Heart right ventricle (tissue), 16 donors: ENCODE measurements at regions not wholly inside any gene's neighbourhood (a gene's known extent, or its start where the extent isn't known, plus 50 kb on each side); places are given as distances from the start of the nearest gene placed in this dataset.

Source experiments
- ATAC-seq, 8 donors: fragments of 200-7000 bp; cut with Tn5 transposase; one replicate each; pipeline ENCODE4 v1.9.1; 2020; ENCODE audit warnings: mild to moderate bottlenecking in 8 of 8, moderate library complexity in 8 of 8, moderate number of reproducible peaks in 1 of 8
- DNase-seq, 2 donors: peaks; one replicate each; pipeline ENCODE4 v3.0.0-alpha.2; 2020
- H3K27ac ChIP-seq, 10 donors: fragments of 200-600 bp; sonication (generic) in 2 of 10; one replicate each; pipeline versions ENCODE4 v1.5.0 to v1.8.0; 2020 to 2022; ENCODE audit warnings: mild to moderate bottlenecking in 3 of 10
- H3K27me3 ChIP-seq, 7 donors: fragments of 200-600 bp; one replicate each; pipeline ENCODE4 v1.8.0; 2021 to 2022; ENCODE audit warnings: mild to moderate bottlenecking in 2 of 7
- H3K36me3 ChIP-seq, 9 donors: fragments of 200-600 bp; sonication (generic) in 1 of 9; one replicate each; pipeline versions ENCODE4 v1.5.0 to v1.8.0; 2020 to 2022; ENCODE audit warnings: mild to moderate bottlenecking in 2 of 9
- H3K4me1 ChIP-seq, 9 donors: fragments of 200-600 bp; sonication (generic) in 1 of 9; one replicate each; pipeline versions ENCODE4 v1.5.0 to v1.8.0; 2020 to 2022; ENCODE audit warnings: mild to moderate bottlenecking in 4 of 9
- H3K4me3 ChIP-seq, 10 donors: fragments of 200-600 bp; sonication (generic) in 2 of 10; one replicate each; pipeline versions ENCODE4 v1.5.0 to v1.8.0; 2020 to 2022; ENCODE audit warnings: mild to moderate bottlenecking in 7 of 10, moderate library complexity in 2 of 10
- H3K9me3 ChIP-seq, 11 donors: fragments of 200-600 bp in 10 of 11; sonication (generic) in 2 of 11; one replicate each; pipeline versions ENCODE4 v1.5.0 to v1.8.0; 2013 to 2022; ENCODE audit warnings: mild to moderate bottlenecking in 2 of 11, control low read depth in 1 of 11, moderate library complexity in 1 of 11
- WGBS, 2 donors: extraction: QIAGEN DNeasy Blood & Tissue Kit; methylation state at CpG; one replicate each; pipeline ENCODE4 v1.1.7; 2013; ENCODE audit warnings: inconsistent platforms in 1 of 2; 5-methylcytosine and 5-hydroxymethylcytosine counted together
- intact Hi-C, 10 donors: fragments of 100-400 bp; cut with DNase I; formaldehyde crosslinking; loops; one replicate each; pipeline versions ENCODE4 v1.11.1 to v1.14.2; 2022
- TF ChIP-seq, protein P1 (sequence below), 9 donors: fragments of 200-600 bp; sonication (generic) in 2 of 9; IDR thresholded peaks; one replicate each; pipeline versions ENCODE4 v1.5.0 to v1.8.0; 2021 to 2022; ENCODE audit warnings: antibody characterized with exemption in 9 of 9, mild to moderate bottlenecking in 5 of 9, moderate library complexity in 1 of 9
- donor health status: Arrhythmogenic right ventricular cardiomyopathy.
- donor health status: ischemic (EF 13 %, LVEDD 7.1; RV severe dilation, severe dysfunction).
- donor health status: healthy with polysubstance abuse.
- donor health status: DM: no; HTN: yes; CAD: no.
- donor health status: DM: no; HTN: no; CAD: no.
- donor health status: ischemic (EF 25% LVEDD 6.9; RV normal size, moderate dysfunction).
- donor health status: ischemic (EF 25% LVEDD 5.7; RV mildly dilated, moderate dysfunction).
- donor health status: healthy.
- donor health status: DM: yes; HTN: yes; CAD: no.
- donor health status: Ischemic cardiomyopathy.
- donor health status: ischemic (EF 35%, LVEDD 5.7; RV mildly dilated, moderate dysfunction).
- donor health status: nonischemic (EF 11% LVEDD 7.7; RV severe dilation, severe dysfunction).
- donor health status: DM: yes; HTN: yes; CAD: no.
- donor health status: PGD.
- donor health status: ischemic (EF 29% LVEDD 5.4; RV normal size, mild dysfunction).
- donor health status: nonischemic (EF 23%, LVEDD 6.1; RV moderate dilation, normal function).

- no peak overlapping the region for H3K4me3 ChIP-seq
- no peak overlapping the region for H3K27ac ChIP-seq
- intact Hi-C loops: loop anchor here in 4 of 10 donors (1.0 to 10.0 kb wide), 5 partner anchors 58 to 1142 kb away; no protein-coding TSS in a partner anchor
- ATAC-seq: no peak
- no peaks in the 10 kb centered on the region for H3K4me1 ChIP-seq
- WGBS, 2 donors: 15 to 19% methylated on average over 7 of the region's 7 CpGs
- DNase-seq: no peak
- H3K36me3 ChIP-seq: no peaks in the 10 kb centered on the region
- no peaks in the 10 kb centered on the region for H3K9me3 ChIP-seq
- peaks cover 0 to 18% (median 0%) of the 10 kb centered on the region in 7 donors for H3K27me3 ChIP-seq
- TF ChIP-seq, protein P1, sequence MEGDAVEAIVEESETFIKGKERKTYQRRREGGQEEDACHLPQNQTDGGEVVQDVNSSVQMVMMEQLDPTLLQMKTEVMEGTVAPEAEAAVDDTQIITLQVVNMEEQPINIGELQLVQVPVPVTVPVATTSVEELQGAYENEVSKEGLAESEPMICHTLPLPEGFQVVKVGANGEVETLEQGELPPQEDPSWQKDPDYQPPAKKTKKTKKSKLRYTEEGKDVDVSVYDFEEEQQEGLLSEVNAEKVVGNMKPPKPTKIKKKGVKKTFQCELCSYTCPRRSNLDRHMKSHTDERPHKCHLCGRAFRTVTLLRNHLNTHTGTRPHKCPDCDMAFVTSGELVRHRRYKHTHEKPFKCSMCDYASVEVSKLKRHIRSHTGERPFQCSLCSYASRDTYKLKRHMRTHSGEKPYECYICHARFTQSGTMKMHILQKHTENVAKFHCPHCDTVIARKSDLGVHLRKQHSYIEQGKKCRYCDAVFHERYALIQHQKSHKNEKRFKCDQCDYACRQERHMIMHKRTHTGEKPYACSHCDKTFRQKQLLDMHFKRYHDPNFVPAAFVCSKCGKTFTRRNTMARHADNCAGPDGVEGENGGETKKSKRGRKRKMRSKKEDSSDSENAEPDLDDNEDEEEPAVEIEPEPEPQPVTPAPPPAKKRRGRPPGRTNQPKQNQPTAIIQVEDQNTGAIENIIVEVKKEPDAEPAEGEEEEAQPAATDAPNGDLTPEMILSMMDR (IDR thresholded peaks at IDR 0.05): peak in 6 of 9 donors; percentile 20 to 45 (median 29)
These were observed 404.9 kb upstream of the EEF2KMT start for GRCh38 chr16:5502467-5502869.

GRCh38 chr16:5500526-5500925 lies 402.9 kb upstream of the EEF2KMT start:
- no peak for DNase-seq
- peaks cover 0 to 12% (median 0%) of the 10 kb centered on the region in 7 donors for H3K27me3 ChIP-seq
- no peak overlapping the region for H3K4me3 ChIP-seq
- ATAC-seq: no peak
- H3K9me3 ChIP-seq: no peaks in the 10 kb centered on the region
- no peaks in the 10 kb centered on the region for H3K4me1 ChIP-seq
- TF ChIP-seq, protein P1 (IDR thresholded peaks at IDR 0.05): no peak
- no peak overlapping the region for H3K27ac ChIP-seq
- intact Hi-C loops: loop anchor here in 4 of 10 donors (5.0 to 10.0 kb wide), 4 partner anchors 56 to 1144 kb away; no protein-coding TSS in a partner anchor
- WGBS, 2 donors: 64 to 71% methylated on average over 3 of the region's 3 CpGs
- H3K36me3 ChIP-seq: no peaks in the 10 kb centered on the region

DNA sequence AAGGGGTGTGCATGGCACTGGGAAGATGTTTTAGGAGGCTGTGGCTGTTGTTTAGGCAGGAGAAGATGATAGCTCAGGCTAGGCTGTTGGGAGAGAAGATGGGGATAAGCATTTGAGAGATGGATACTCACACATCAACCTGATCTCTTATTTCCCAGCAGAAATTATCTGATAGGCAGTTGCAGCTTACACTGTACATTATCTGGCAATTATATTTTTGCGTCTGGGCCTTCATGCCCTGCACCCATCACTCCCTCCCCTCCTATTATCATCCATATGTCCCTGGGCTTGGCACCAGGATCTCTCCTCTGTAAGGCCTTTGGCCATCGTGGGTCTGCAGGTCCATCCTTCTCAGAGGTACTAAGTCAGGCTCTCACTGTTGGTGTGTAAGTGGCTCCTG lies 401.0 kb upstream of the EEF2KMT start:
- DNase-seq (no peak), ATAC-seq (no peak)
- Histone ChIP-seq H3K36me3 (no peaks in the 10 kb centered on the region), H3K4me3 (no peak overlapping the region), H3K27ac (no peak overlapping the region), H3K9me3 (no peaks in the 10 kb centered on the region), H3K27me3 (peaks cover 0 to 12% (median 0%) of the 10 kb centered on the region in 7 donors), H3K4me1 (no peaks in the 10 kb centered on the region)
- TF ChIP-seq, protein P1 (IDR thresholded peaks at IDR 0.05): no peak
- intact Hi-C loops: no loop called here
- 73 to 79% methylated on average over 2 of the region's 2 CpGs for WGBS, 2 donors

GRCh38 chr16:5496013-5496412 lies 398.4 kb upstream of the EEF2KMT start:
- TF ChIP-seq, protein P1 (IDR thresholded peaks at IDR 0.05): no peak
- Histone ChIP-seq H3K27me3 (peaks cover 0 to 7% (median 0%) of the 10 kb centered on the region in 7 donors), H3K4me3 (no peak overlapping the region), H3K4me1 (no peaks in the 10 kb centered on the region), H3K27ac (no peak overlapping the region), H3K36me3 (no peaks in the 10 kb centered on the region), H3K9me3 (no peaks in the 10 kb centered on the region)
- ATAC-seq (no peak), DNase-seq (no peak)
- intact Hi-C loops: no loop called here
- WGBS, 2 donors: 83 to 84% methylated on average over 6 of the region's 6 CpGs
